ENCODE measurements at regions not wholly inside any gene's neighbourhood (a gene's known extent, or its start where the extent isn't known, plus 50 kb on each side); places are given as distances from the start of the nearest gene placed in this dataset.

GRCh38 chr13:31675440-31675953, 63.8 kb upstream of the RXFP2 start:
- H3K27ac ChIP-seq: no peak overlapping the region
- TF ChIP-seq CTCF (IDR thresholded peaks at IDR 0.05): no peak
- TF ChIP-seq ZFX (IDR thresholded peaks at IDR 0.05; ENCODE audit: borderline replicate concordance): no peak

GRCh38 chr13:31681133-31681532, 58.2 kb upstream of the RXFP2 start:
- TF ChIP-seq ZFX (IDR thresholded peaks at IDR 0.05; ENCODE audit: borderline replicate concordance) (no peak), CTCF (IDR thresholded peaks at IDR 0.05) (no peak)
- H3K27ac ChIP-seq: no peak overlapping the region

DNA sequence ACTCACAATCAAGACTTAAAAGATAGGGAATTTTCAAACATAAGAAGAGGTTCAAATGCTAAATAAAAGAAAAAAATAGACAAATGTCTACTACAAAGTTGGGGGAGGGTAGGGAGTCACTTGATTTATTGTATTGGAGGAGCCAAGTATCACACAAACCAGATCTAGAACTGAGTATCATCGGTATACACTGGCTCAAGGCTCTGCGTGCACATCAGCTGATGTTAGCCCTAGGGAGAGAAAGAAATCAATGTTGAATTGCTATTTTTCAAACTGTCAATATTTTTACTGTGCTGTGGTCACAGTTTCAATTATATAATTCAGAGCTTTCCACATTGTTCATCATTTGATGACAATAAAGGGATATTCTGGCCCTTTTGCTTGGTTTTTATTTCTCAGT, 54.9 kb upstream of the RXFP2 start:
- TF ChIP-seq ZFX (IDR thresholded peaks at IDR 0.05; ENCODE audit: borderline replicate concordance) (no peak), CTCF (IDR thresholded peaks at IDR 0.05) (no peak)

DNA sequence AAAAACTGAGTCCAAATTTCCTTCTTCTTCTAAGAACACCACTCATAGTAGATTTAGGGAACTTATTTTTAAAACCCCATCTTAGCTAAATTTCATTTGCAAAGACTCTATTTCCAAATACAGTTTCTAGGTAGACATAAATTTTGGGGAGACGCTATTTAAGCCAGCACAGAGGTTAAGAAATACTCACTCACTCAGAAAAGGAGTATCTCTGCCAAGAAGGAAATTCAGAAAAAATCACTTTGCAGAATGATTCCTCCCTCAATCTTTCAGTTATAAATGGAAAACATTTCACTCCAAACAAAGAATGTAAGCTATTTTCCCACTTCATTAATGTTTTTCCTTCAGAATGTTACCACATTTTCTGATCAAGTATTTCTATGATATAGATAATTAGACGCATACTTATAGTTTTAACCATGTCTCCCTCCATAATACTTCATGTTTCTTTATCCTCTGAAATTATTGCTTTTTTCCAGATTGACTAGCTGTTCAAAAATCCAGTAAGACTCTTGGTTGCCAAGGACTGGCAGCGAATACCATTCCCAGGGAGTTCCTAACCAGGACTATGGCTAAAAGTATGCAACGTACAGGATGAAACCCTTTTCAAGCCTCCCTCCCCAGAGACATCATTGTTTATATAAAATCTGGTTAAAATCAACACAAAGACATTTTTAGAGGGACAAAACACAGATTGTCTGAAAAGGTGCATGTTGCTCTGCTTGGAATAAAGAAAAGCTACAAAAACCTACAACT, 52.5 kb upstream of the RXFP2 start:
- TF ChIP-seq CTCF (IDR thresholded peaks at IDR 0.05) (no peak), ZFX (IDR thresholded peaks at IDR 0.05; ENCODE audit: borderline replicate concordance) (no peak)
- no peak overlapping the region for H3K27ac ChIP-seq

More for the DNA sequence above, 54.9 kb upstream of the RXFP2 start:
- H3K27ac ChIP-seq: no peak overlapping the region

Data from 22Rv1 (cell line).